Right lobe of liver (tissue), 4 donors: ENCODE measurements at regions not wholly inside any gene's neighbourhood (a gene's known extent, or its start where the extent isn't known, plus 50 kb on each side); places are given as distances from the start of the nearest gene placed in this dataset.

Source experiments
- POLR2A ChIP-seq: fragments of 450-650 bp; IDR thresholded peaks from one replicate; pipeline ENCODE4 v1.6.1; 2017; ENCODE audit warnings: antibody characterized with exemption, mild to moderate bottlenecking
- TF ChIP-seq, protein P1 (sequence below), 4 donors: fragments of 200-600 bp in 3 of 4; fragments of 450-650 bp in 1 of 4; IDR thresholded peaks; one replicate each; pipeline versions ENCODE4 v1.5.1 to v1.8.0; 2016 to 2022; ENCODE audit warnings: antibody characterized with exemption in 4 of 4, mild to moderate bottlenecking in 2 of 4
- donor health status: DM: no; HTN: no; CAD: no.
- donor health status: DM: no; HTN: no; CAD: no.
- donor health status: DM: no; HTN: yes; CAD: no.

GRCh38 chr10:3928569-3928968 is 143.6 kb upstream of the KLF6 start:
- TF ChIP-seq POLR2A: no peak
- TF ChIP-seq, protein P1, sequence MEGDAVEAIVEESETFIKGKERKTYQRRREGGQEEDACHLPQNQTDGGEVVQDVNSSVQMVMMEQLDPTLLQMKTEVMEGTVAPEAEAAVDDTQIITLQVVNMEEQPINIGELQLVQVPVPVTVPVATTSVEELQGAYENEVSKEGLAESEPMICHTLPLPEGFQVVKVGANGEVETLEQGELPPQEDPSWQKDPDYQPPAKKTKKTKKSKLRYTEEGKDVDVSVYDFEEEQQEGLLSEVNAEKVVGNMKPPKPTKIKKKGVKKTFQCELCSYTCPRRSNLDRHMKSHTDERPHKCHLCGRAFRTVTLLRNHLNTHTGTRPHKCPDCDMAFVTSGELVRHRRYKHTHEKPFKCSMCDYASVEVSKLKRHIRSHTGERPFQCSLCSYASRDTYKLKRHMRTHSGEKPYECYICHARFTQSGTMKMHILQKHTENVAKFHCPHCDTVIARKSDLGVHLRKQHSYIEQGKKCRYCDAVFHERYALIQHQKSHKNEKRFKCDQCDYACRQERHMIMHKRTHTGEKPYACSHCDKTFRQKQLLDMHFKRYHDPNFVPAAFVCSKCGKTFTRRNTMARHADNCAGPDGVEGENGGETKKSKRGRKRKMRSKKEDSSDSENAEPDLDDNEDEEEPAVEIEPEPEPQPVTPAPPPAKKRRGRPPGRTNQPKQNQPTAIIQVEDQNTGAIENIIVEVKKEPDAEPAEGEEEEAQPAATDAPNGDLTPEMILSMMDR (IDR thresholded peaks at IDR 0.05): no peak
